Large intestine (tissue), 3 donors: ENCODE measurements at regions not wholly inside any gene's neighbourhood (a gene's known extent, or its start where the extent isn't known, plus 50 kb on each side); places are given as distances from the start of the nearest gene placed in this dataset.
"Not testable (repeated sequence)": the region's sequence is repeated elsewhere in the genome, so short reads cannot be mapped to it uniquely, and the experiment has no call there.

Source experiments
- DNase-seq, 2 donors: peaks; one replicate each; pipeline versions ENCODE4 v3.0.0 to v3.0.0-alpha.2; 2013
- H3K27ac ChIP-seq: one replicate; pipeline ENCODE4 v1.5.1; 2013; ENCODE audit warnings: low read length
- H3K27me3 ChIP-seq: 2 replicates; pipeline ENCODE4 v1.6.1; 2013; ENCODE audit warnings: low read length; ENCODE audit not compliant: control insufficient read depth, insufficient read depth
- H3K36me3 ChIP-seq: 2 replicates; pipeline ENCODE4 v1.6.1; 2013; ENCODE audit warnings: low read length; ENCODE audit not compliant: control insufficient read depth, insufficient read depth
- H3K4me1 ChIP-seq: one replicate; pipeline ENCODE4 v1.6.1; 2013; ENCODE audit warnings: low read length; ENCODE audit not compliant: control insufficient read depth, insufficient read depth
- H3K4me3 ChIP-seq: one replicate; pipeline ENCODE4 v1.5.1; 2013; ENCODE audit warnings: low read length
- H3K9me3 ChIP-seq: one replicate; pipeline ENCODE4 v1.6.1; 2013; ENCODE audit warnings: mild to moderate bottlenecking, low read depth, low read length, moderate library complexity; ENCODE audit not compliant: control insufficient read depth
- WGBS: methylation state at CpG from one replicate; pipeline ENCODE4 v1.1.5; 2013; ENCODE audit warnings: low lambda C conversion rate; ENCODE audit not compliant: insufficient coverage; 5-methylcytosine and 5-hydroxymethylcytosine counted together

DNA sequence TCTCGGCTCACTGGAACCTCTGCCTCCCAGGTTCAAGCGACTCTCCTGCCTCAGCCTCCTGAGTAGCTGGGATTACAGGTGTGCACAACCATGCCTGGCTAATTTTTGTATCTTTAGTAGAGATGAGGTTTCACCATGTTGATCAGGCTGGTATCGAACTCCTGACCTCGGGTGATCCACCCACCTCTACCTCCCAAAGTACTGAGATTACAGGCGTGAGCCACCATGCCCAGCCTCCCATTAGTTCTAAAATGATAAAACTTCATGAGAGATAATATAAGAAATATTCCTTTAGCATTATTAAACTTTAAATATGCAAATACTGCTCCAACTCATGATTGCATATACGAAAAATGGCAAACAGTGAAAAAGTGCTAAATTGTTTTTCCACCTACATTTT lies 793.6 kb upstream of the CDH10 start:
- H3K36me3 ChIP-seq, H3K4me1 ChIP-seq, DNase-seq, H3K4me3 ChIP-seq, H3K27me3 ChIP-seq, H3K9me3 ChIP-seq, H3K27ac ChIP-seq: not testable (repeated sequence)
- WGBS, result 100% methylated on average over 1 of the region's 6 CpGs

DNA sequence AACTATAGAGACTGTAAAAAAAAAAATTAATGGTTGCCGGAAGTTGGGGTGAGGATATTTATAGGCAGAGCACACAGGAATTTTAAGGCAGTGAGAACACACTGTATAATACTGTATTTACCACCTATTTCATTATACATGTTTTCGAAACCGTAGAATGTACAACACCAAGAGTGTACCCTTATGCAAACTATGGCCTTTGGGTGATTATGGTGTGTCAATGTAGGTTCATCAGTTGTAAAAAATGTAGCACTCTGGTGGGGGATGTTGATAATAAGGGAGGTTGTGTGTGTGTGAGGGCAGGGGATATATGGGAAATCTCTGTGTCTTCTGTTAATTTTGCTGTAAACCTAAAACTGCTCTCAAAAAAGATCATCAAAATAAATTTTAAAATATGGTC lies 791.7 kb upstream of the CDH10 start:
- no peaks in the 10 kb centered on the region for H3K4me1 ChIP-seq
- WGBS, result no CpG with 5 or more reads among the region's 3 CpGs

GRCh38 chr5:25435882-25436281 lies 791.1 kb upstream of the CDH10 start:
- Histone ChIP-seq H3K4me3 (no peak overlapping the region), H3K36me3 (no peaks in the 10 kb centered on the region), H3K9me3 (no peaks in the 10 kb centered on the region), H3K4me1 (no peaks in the 10 kb centered on the region), H3K27ac (no peak overlapping the region), H3K27me3 (no peaks in the 10 kb centered on the region)
- DNase-seq, result no peak
- WGBS, result no CpG with 5 or more reads among the region's 1 CpG

More for the DNA sequence above, 791.7 kb upstream of the CDH10 start:
- Histone ChIP-seq H3K4me3 (no peak overlapping the region), H3K36me3 (no peaks in the 10 kb centered on the region), H3K27ac (no peak overlapping the region), H3K9me3 (no peaks in the 10 kb centered on the region), H3K27me3 (no peaks in the 10 kb centered on the region)
- no peak for DNase-seq

DNA sequence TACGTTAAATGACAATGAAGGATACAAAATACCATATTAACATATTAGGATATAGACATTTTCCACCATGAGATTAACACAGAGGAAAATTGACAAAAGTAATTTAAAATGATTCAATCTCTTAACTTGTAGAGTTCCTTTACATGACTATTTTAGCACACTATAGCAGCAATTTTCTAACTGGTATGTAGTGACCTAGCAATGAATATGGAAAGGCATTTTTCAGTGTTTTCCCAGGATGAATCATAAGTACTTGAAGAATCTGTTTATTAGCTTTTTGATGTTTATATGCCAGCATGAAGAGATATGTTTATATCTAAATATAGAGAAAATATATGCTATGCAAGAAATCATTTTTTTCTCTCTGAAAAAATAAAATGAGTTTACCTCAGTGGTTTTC lies 782.5 kb upstream of the CDH10 start:
- Histone ChIP-seq H3K4me1 (no peaks in the 10 kb centered on the region), H3K9me3 (no peaks in the 10 kb centered on the region), H3K4me3 (no peak overlapping the region), H3K36me3 (no peaks in the 10 kb centered on the region), H3K27ac (no peak overlapping the region), H3K27me3 (no peaks in the 10 kb centered on the region)
- DNase-seq, result no peak
- 67% methylated on average over 1 of the region's 1 CpG for WGBS

GRCh38 chr5:25423271-25423670 lies 778.5 kb upstream of the CDH10 start:
- H3K27me3 ChIP-seq, result no peaks in the 10 kb centered on the region
- DNase-seq, result no peak
- no peaks in the 10 kb centered on the region for H3K4me1 ChIP-seq
- no peaks in the 10 kb centered on the region for H3K9me3 ChIP-seq
- no peak overlapping the region for H3K4me3 ChIP-seq
- H3K27ac ChIP-seq, result no peak overlapping the region
- WGBS, result no CpG with 5 or more reads among the region's 1 CpG
- no peaks in the 10 kb centered on the region for H3K36me3 ChIP-seq

DNA sequence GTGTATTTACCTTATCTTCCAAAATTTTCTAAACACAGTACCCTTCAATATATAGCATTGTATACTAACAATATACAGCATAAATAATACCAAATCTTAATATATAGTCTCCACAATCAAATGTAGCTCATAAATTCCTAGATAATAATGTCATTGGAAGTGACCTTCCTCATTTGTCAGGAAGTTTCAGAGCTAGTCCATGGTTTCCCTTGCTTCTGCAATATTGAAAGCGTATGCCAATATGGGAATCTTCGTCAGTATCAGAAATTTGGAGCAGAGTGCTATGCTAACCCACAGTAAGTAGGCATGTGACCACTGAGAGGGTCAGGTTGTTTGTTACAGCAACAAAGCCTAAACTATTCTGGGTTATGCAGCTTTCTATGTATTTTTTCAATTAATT lies 774.9 kb upstream of the CDH10 start:
- Histone ChIP-seq H3K4me1 (no peaks in the 10 kb centered on the region), H3K27ac (no peak overlapping the region), H3K36me3 (no peaks in the 10 kb centered on the region), H3K9me3 (no peaks in the 10 kb centered on the region), H3K27me3 (no peaks in the 10 kb centered on the region), H3K4me3 (no peak overlapping the region)
- DNase-seq, result no peak
- WGBS, result 86% methylated on average over 1 of the region's 2 CpGs

GRCh38 chr5:25418978-25419377 lies 774.2 kb upstream of the CDH10 start:
- 100% methylated on average over 1 of the region's 3 CpGs for WGBS
- no peak overlapping the region for H3K27ac ChIP-seq
- DNase-seq, result no peak

DNA sequence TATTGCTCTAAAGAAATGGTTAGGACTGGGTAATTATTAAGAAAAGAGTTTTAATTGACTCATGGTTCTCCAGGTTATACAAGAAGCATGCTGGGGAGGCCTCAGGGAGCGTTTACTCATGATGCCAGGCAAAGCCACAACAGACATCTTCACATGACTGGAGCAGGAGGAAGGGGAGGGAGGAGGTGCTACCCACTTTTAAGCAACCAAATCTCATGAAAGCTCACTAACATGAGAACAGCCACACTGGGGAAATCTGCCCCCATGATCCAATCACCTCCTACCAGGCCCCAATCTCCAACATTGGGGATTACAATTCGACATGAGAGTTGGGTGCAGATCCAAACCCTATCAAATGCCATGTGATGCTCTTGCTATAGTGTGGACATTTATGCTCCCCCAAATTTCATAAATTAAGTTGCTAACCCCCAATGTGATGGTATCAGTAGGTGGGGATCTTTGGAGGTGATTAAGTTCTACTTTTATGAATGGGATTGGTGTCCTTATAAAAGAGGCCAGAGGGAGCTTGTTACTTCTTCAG lies 773.6 kb upstream of the CDH10 start:
- Histone ChIP-seq H3K4me3 (no peak overlapping the region), H3K27me3 (no peaks in the 10 kb centered on the region), H3K9me3 (no peaks in the 10 kb centered on the region), H3K27ac (no peak overlapping the region), H3K36me3 (no peaks in the 10 kb centered on the region), H3K4me1 (no peaks in the 10 kb centered on the region)
- WGBS, result no CpG with 5 or more reads among the region's 2 CpGs
- DNase-seq, result no peak

More at GRCh38 chr5:25418978-25419377, 774.2 kb upstream of the CDH10 start:
- Histone ChIP-seq H3K36me3 (no peaks in the 10 kb centered on the region), H3K4me1 (no peaks in the 10 kb centered on the region), H3K27me3 (no peaks in the 10 kb centered on the region), H3K4me3 (no peak overlapping the region), H3K9me3 (no peaks in the 10 kb centered on the region)

GRCh38 chr5:25416960-25417359 lies 772.2 kb upstream of the CDH10 start:
- Histone ChIP-seq H3K9me3 (no peaks in the 10 kb centered on the region), H3K4me1 (no peaks in the 10 kb centered on the region), H3K27me3 (no peaks in the 10 kb centered on the region), H3K36me3 (no peaks in the 10 kb centered on the region), H3K27ac (no peak overlapping the region), H3K4me3 (no peak overlapping the region)
- no peak for DNase-seq
- no CpG with 5 or more reads among the region's 4 CpGs for whole genome bisulfite sequencing

- Histone ChIP-seq H3K27me3 (no peaks in the 10 kb centered on the region), H3K4me3 (no peak overlapping the region), H3K36me3 (no peaks in the 10 kb centered on the region), H3K4me1 (no peaks in the 10 kb centered on the region), H3K9me3 (no peaks in the 10 kb centered on the region), H3K27ac (no peak overlapping the region)
- 100% methylated on average over 4 of the region's 8 CpGs for WGBS
- DNase-seq, result no peak
Observed at GRCh38 chr5:25415970-25416369, 771.2 kb upstream of the CDH10 start.

DNA sequence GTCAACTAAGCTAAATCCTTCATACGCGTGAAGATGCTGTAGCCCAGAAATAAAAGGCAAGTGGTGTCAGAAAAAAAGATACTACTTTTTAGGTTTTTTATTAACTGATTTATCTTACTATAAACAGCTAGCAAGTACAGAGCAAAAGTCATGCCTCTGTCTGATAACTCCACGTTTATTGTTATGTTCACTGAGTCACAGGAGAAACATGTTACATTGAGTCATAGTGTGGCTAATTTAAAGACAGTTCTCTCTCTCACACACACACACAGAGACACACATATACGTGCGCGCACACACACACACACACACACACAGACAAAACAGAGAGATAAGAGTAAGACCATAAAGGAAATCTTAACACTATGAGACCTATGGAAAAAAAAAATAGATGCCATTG lies 770.0 kb upstream of the CDH10 start:
- DNase-seq, result no peak
- Histone ChIP-seq H3K9me3 (no peaks in the 10 kb centered on the region), H3K4me3 (no peak overlapping the region), H3K27ac (no peak overlapping the region), H3K36me3 (no peaks in the 10 kb centered on the region), H3K4me1 (no peaks in the 10 kb centered on the region), H3K27me3 (no peaks in the 10 kb centered on the region)
- 30% methylated on average over 2 of the region's 6 CpGs for WGBS
